ENCODE measurements at regions not wholly inside any gene's neighbourhood (a gene's known extent, or its start where the extent isn't known, plus 50 kb on each side); places are given as distances from the start of the nearest gene placed in this dataset.
"Not testable (repeated sequence)": the region's sequence is repeated elsewhere in the genome, so short reads cannot be mapped to it uniquely, and the experiment has no call there.

DNA sequence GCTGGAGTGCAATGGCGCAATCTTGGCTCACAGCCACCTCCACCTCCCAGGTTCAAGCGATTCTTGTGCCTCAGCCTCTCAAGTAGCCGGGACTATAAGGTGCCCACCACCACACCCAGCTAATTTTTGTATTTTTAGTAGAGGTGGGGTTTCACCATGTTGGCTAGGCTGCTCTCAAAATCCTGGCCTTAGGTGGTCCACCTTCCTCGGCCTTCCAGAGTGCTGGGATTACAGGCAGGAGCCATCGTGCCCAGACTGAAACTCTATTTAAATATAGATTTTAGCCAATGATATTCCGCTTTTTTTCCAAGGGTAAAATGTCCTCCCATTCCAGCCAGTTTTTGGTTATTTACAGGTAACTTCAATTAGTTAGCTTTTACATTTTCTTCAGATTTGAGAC is 79.4 kb upstream of the TPTE start:
- TF ChIP-seq CTCF (IDR thresholded peaks at IDR 0.05); RELA (CRISPR knock-in tag; IDR thresholded peaks at IDR 0.05; ENCODE audit: borderline replicate concordance); ZNF232 (CRISPR knock-in tag; IDR thresholded peaks at IDR 0.05); TP53 (CRISPR knock-in tag; IDR thresholded peaks at IDR 0.05): not testable (repeated sequence)
- TF ChIP-seq, protein P1, sequence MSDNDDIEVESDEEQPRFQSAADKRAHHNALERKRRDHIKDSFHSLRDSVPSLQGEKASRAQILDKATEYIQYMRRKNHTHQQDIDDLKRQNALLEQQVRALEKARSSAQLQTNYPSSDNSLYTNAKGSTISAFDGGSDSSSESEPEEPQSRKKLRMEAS (CRISPR knock-in tag; IDR thresholded peaks at IDR 0.05) = not testable (repeated sequence)
